ENCODE measurements at regions not wholly inside any gene's neighbourhood (a gene's known extent, or its start where the extent isn't known, plus 50 kb on each side); places are given as distances from the start of the nearest gene placed in this dataset.
A peak's percentile ranks its signal among the peaks of the same experiment; 100 is the strongest.

- no peak for TF ChIP-seq Cebpa-rat (IDR thresholded peaks at IDR 0.05)
- H4K20me1 ChIP-seq, result peaks cover 0 to under 1% (median 0%) of the 10 kb centered on the region in 11 experiments; a peak in 1 of 22 replicates
- H3K4me1 ChIP-seq, result peaks cover 2 to 18% (median 8%) of the 10 kb centered on the region in 10 experiments; a peak in 12 of 20 replicates
- no peak overlapping the region for H3K27ac ChIP-seq
- peaks cover 0 to 10% (median 0%) of the 10 kb centered on the region in 11 experiments; a peak in 3 of 22 replicates for H3K9me3 ChIP-seq (replicated peaks in 1 of 11)
- H3K4me2 ChIP-seq, result no peak overlapping the region
- H3K27me3 ChIP-seq, result peaks cover 0 to 61% (median 0%) of the 10 kb centered on the region in 11 experiments; a peak in 4 of 22 replicates
- H3K36me3 ChIP-seq, result no peaks in the 10 kb centered on the region
- no peak overlapping the region for H3K9ac ChIP-seq
- H3K4me3 ChIP-seq, result no peak overlapping the region
Measured at GRCh38 chr12:67447180-67447579, 178.0 kb downstream of the CAND1 start.

GRCh38 chr12:67449591-67450052 lies 180.5 kb downstream of the CAND1 start:
- H3K4me2 ChIP-seq, result peak overlapping the region in 7 of 11 experiments; percentile 3 to 11 (median 8); a peak in 3 of 22 replicates
- H3K27ac ChIP-seq, result no peak overlapping the region

GRCh38 chr12:67450441-67450840 lies 181.3 kb downstream of the CAND1 start:
- Histone ChIP-seq H3K9me3 (replicated peaks in 1 of 11) (peaks cover 0 to 18% (median 0%) of the 10 kb centered on the region in 11 experiments; a peak in 3 of 22 replicates), H4K20me1 (peaks cover 0 to 5% (median 0%) of the 10 kb centered on the region in 11 experiments; a peak in 1 of 22 replicates), H3K9ac (no peak overlapping the region), H3K27ac (no peak overlapping the region), H3K27me3 (peaks cover 0 to 75% (median 0%) of the 10 kb centered on the region in 11 experiments; a peak in 5 of 22 replicates), H3K36me3 (no peaks in the 10 kb centered on the region), H3K4me2 (no peak overlapping the region), H3K4me3 (no peak overlapping the region), H3K4me1 (peaks cover 0 to 35% (median 6%) of the 10 kb centered on the region in 10 experiments; a peak in 9 of 20 replicates)
- no peak for TF ChIP-seq Cebpa-rat (IDR thresholded peaks at IDR 0.05)

More at GRCh38 chr12:67449591-67450052, 180.5 kb downstream of the CAND1 start:
- peaks cover 0 to 35% (median 6%) of the 10 kb centered on the region in 10 experiments; a peak in 9 of 20 replicates for H3K4me1 ChIP-seq
- H3K9me3 ChIP-seq (replicated peaks in 1 of 11), result peaks cover 0 to 18% (median 0%) of the 10 kb centered on the region in 11 experiments; a peak in 3 of 22 replicates
- H3K9ac ChIP-seq, result no peak overlapping the region
- peaks cover 0 to 5% (median 0%) of the 10 kb centered on the region in 11 experiments; a peak in 1 of 22 replicates for H4K20me1 ChIP-seq
- H3K4me3 ChIP-seq, result no peak overlapping the region
- H3K27me3 ChIP-seq, result peaks cover 0 to 73% (median 0%) of the 10 kb centered on the region in 11 experiments; a peak in 4 of 22 replicates
- TF ChIP-seq Cebpa-rat (IDR thresholded peaks at IDR 0.05), result no peak
- no peaks in the 10 kb centered on the region for H3K36me3 ChIP-seq

GRCh38 chr12:67451206-67451605 lies 182.0 kb downstream of the CAND1 start:
- no peak for TF ChIP-seq Cebpa-rat (IDR thresholded peaks at IDR 0.05)
- H3K9me3 ChIP-seq (replicated peaks in 1 of 11), result peaks cover 0 to 18% (median 0%) of the 10 kb centered on the region in 11 experiments; a peak in 3 of 22 replicates
- peaks cover 0 to 35% (median 6%) of the 10 kb centered on the region in 10 experiments; a peak in 9 of 20 replicates for H3K4me1 ChIP-seq
- H3K27ac ChIP-seq, result no peak overlapping the region
- H3K36me3 ChIP-seq, result no peaks in the 10 kb centered on the region
- H3K4me2 ChIP-seq, result no peak overlapping the region
- peaks cover 0 to 5% (median 0%) of the 10 kb centered on the region in 11 experiments; a peak in 1 of 22 replicates for H4K20me1 ChIP-seq
- H3K27me3 ChIP-seq, result peaks cover 0 to 78% (median 0%) of the 10 kb centered on the region in 11 experiments; a peak in 5 of 22 replicates
- H3K4me3 ChIP-seq, result no peak overlapping the region
- H3K9ac ChIP-seq, result no peak overlapping the region

GRCh38 chr12:67452119-67452805 lies 183.1 kb downstream of the CAND1 start:
- Histone ChIP-seq H3K9me3 (replicated peaks in 1 of 11) (peaks cover 0 to 18% (median 0%) of the 10 kb centered on the region in 11 experiments; a peak in 3 of 22 replicates), H3K36me3 (no peaks in the 10 kb centered on the region), H3K4me3 (no peak overlapping the region), H3K27me3 (peaks cover 0 to 74% (median 0%) of the 10 kb centered on the region in 11 experiments; a peak in 5 of 22 replicates), H3K27ac (no peak overlapping the region), H4K20me1 (peaks cover 0 to 5% (median 0%) of the 10 kb centered on the region in 11 experiments; a peak in 1 of 22 replicates), H3K4me1 (peaks cover 0 to 45% (median 6%) of the 10 kb centered on the region in 10 experiments; a peak in 9 of 20 replicates), H3K9ac (no peak overlapping the region), H3K4me2 (peak overlapping the region in 5 of 11 experiments; percentile 10 to 34 (median 20); a peak in 7 of 22 replicates)
- TF ChIP-seq Cebpa-rat (IDR thresholded peaks at IDR 0.05), result no peak

GRCh38 chr12:67453191-67453590 lies 184.0 kb downstream of the CAND1 start:
- peaks cover 0 to 55% (median 8%) of the 10 kb centered on the region in 10 experiments; a peak in 9 of 20 replicates for H3K4me1 ChIP-seq
- H3K27me3 ChIP-seq, result peaks cover 0 to 68% (median 0%) of the 10 kb centered on the region in 11 experiments; a peak in 5 of 22 replicates
- peak overlapping the region in 3 of 11 experiments; percentile 18 to 34 (median 23); a peak in 3 of 22 replicates for H3K4me2 ChIP-seq
- no peak overlapping the region for H3K9ac ChIP-seq
- H3K27ac ChIP-seq, result no peak overlapping the region
- no peak for TF ChIP-seq Cebpa-rat (IDR thresholded peaks at IDR 0.05)
- H3K9me3 ChIP-seq (replicated peaks in 1 of 11), result peaks cover 0 to 18% (median 0%) of the 10 kb centered on the region in 11 experiments; a peak in 3 of 22 replicates
- H3K4me3 ChIP-seq, result no peak overlapping the region
- peaks cover 0 to 5% (median 0%) of the 10 kb centered on the region in 11 experiments; a peak in 1 of 22 replicates for H4K20me1 ChIP-seq
- H3K36me3 ChIP-seq, result no peaks in the 10 kb centered on the region

- peaks cover 0 to 50% (median 8%) of the 10 kb centered on the region in 10 experiments; a peak in 9 of 20 replicates for H3K4me1 ChIP-seq
- H3K27ac ChIP-seq, result no peak overlapping the region
- H3K4me3 ChIP-seq, result no peak overlapping the region
- H3K9ac ChIP-seq, result no peak overlapping the region
- no peaks in the 10 kb centered on the region for H3K36me3 ChIP-seq
- no peak for TF ChIP-seq Cebpa-rat (IDR thresholded peaks at IDR 0.05)
- H3K4me2 ChIP-seq, result no peak overlapping the region
- H3K27me3 ChIP-seq, result peaks cover 0 to 47% (median 0%) of the 10 kb centered on the region in 11 experiments; a peak in 5 of 22 replicates
- H3K9me3 ChIP-seq (replicated peaks in 1 of 11), result peaks cover 0 to 13% (median 0%) of the 10 kb centered on the region in 11 experiments; a peak in 3 of 22 replicates
- peaks cover 0 to 5% (median 0%) of the 10 kb centered on the region in 11 experiments; a peak in 1 of 22 replicates for H4K20me1 ChIP-seq
Measured at GRCh38 chr12:67455236-67455635, 186.1 kb downstream of the CAND1 start.

GRCh38 chr12:67456431-67456901 lies 187.3 kb downstream of the CAND1 start:
- H3K27me3 ChIP-seq, result peaks cover 0 to 39% (median 0%) of the 10 kb centered on the region in 11 experiments; a peak in 5 of 22 replicates
- no peak overlapping the region for H3K9ac ChIP-seq
- no peak for TF ChIP-seq Cebpa-rat (IDR thresholded peaks at IDR 0.05)
- H3K4me3 ChIP-seq, result no peak overlapping the region
- peak overlapping the region in 3 of 11 experiments; percentile 12 to 30 (median 22); a peak in 3 of 22 replicates for H3K4me2 ChIP-seq
- 0 out of 22 replicates have a peak, but pooled peaks cover 0 to 8% (median 0%) of the 10 kb centered on the region in 11 experiments for H3K9me3 ChIP-seq (replicated peaks in 1 of 11)
- H3K36me3 ChIP-seq, result no peaks in the 10 kb centered on the region
- peaks cover 0 to 5% (median 0%) of the 10 kb centered on the region in 11 experiments; a peak in 1 of 22 replicates for H4K20me1 ChIP-seq
- H3K4me1 ChIP-seq, result peaks cover 0 to 47% (median 8%) of the 10 kb centered on the region in 10 experiments; a peak in 9 of 20 replicates
- H3K27ac ChIP-seq, result no peak overlapping the region
